Uterus (tissue), 3 donors: ENCODE measurements at regions not wholly inside any gene's neighbourhood (a gene's known extent, or its start where the extent isn't known, plus 50 kb on each side); places are given as distances from the start of the nearest gene placed in this dataset.

ENCODE experiments used
- DNase-seq, 2 donors: peaks; one replicate each; pipeline ENCODE4 v3.0.0-alpha.2; 2019 to 2020
- H3K27ac ChIP-seq, 2 donors: fragments of 200-600 bp; sonication (generic); 1 replicate in 1 of 2; 2 replicates in 1 of 2; pipeline ENCODE4 v1.5.1; 2016 to 2018
- H3K27me3 ChIP-seq, 2 donors: fragments of 200-600 bp; sonication (generic); one replicate each; pipeline ENCODE4 v1.5.1; 2018 to 2019; ENCODE audit warnings: control low read depth in 1 of 2
- H3K36me3 ChIP-seq, 2 donors: fragments of 200-600 bp; sonication (generic); one replicate each; pipeline ENCODE4 v1.5.1; 2019; ENCODE audit warnings: control low read depth in 1 of 2
- H3K4me1 ChIP-seq, 2 donors: fragments of 200-600 bp; sonication (generic); one replicate each; pipeline ENCODE4 v1.5.1; 2018 to 2019; ENCODE audit warnings: control low read depth in 1 of 2
- H3K4me3 ChIP-seq, 2 donors: fragments of 200-600 bp; sonication (generic); 1 replicate in 1 of 2; 2 replicates in 1 of 2; pipeline ENCODE4 v1.5.1; 2018 to 2019; ENCODE audit warnings: mild to moderate bottlenecking in 1 of 2
- H3K9me3 ChIP-seq, 2 donors: fragments of 200-600 bp; sonication (generic); one replicate each; pipeline ENCODE4 v1.5.1; 2019; ENCODE audit warnings: control low read depth in 1 of 2
- POLR2A ChIP-seq, 2 donors: fragments of 450-650 bp; IDR thresholded peaks; one replicate each; pipeline ENCODE4 v1.6.1; 2016; ENCODE audit warnings: antibody characterized with exemption in 2 of 2, mild to moderate bottlenecking in 1 of 2, moderate library complexity in 1 of 2
- intact Hi-C: fragments of 100-400 bp; cut with DNase I; formaldehyde crosslinking; loops from one replicate; pipeline ENCODE4 v1.15.1; 2023; ENCODE audit warnings: low total_unique reads
- TF ChIP-seq, protein P1 (sequence below), 4 experiments: fragments of 200-600 bp in 2 of 4; fragments of 450-650 bp in 2 of 4; sonication (generic) in 2 of 4; IDR thresholded peaks; one replicate each; pipeline ENCODE4 v1.5.1; 2016 to 2019; ENCODE audit warnings: antibody characterized with exemption in 4 of 4, mild to moderate bottlenecking in 2 of 4, moderate library complexity in 1 of 4
- donor health status: DM: yes; HTN: yes; CAD: no.

DNA sequence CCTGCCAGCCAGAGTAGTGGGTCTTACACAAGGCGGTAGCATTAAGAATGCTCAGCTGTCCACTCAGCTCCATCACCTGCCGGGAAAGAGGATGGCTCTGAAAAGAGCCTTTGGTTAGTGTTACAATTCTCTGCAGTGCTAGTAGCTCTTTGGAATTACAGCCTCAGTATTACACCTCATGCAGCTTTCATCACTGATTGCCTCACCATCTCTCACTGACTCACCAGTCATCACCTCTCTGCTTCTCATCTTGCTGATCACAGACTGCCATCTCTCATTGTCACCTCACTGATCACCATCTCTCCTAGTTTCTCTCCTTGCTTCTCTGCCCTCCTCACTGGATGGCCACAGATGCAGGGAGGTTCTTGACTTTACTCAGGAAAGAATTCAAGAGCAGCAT lies 573.5 kb upstream of the SETBP1 start:
- intact Hi-C loops, result no loop called here
- Histone ChIP-seq H3K27me3 (no peaks in the 10 kb centered on the region), H3K36me3 (no peaks in the 10 kb centered on the region), H3K4me1 (no peaks in the 10 kb centered on the region), H3K27ac (no peak overlapping the region), H3K9me3 (no peaks in the 10 kb centered on the region), H3K4me3 (no peak overlapping the region)
- no peak for DNase-seq
- no peak for TF ChIP-seq POLR2A (IDR thresholded peaks at IDR 0.05)
- TF ChIP-seq, protein P1, sequence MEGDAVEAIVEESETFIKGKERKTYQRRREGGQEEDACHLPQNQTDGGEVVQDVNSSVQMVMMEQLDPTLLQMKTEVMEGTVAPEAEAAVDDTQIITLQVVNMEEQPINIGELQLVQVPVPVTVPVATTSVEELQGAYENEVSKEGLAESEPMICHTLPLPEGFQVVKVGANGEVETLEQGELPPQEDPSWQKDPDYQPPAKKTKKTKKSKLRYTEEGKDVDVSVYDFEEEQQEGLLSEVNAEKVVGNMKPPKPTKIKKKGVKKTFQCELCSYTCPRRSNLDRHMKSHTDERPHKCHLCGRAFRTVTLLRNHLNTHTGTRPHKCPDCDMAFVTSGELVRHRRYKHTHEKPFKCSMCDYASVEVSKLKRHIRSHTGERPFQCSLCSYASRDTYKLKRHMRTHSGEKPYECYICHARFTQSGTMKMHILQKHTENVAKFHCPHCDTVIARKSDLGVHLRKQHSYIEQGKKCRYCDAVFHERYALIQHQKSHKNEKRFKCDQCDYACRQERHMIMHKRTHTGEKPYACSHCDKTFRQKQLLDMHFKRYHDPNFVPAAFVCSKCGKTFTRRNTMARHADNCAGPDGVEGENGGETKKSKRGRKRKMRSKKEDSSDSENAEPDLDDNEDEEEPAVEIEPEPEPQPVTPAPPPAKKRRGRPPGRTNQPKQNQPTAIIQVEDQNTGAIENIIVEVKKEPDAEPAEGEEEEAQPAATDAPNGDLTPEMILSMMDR (IDR thresholded peaks at IDR 0.05), result no peak

DNA sequence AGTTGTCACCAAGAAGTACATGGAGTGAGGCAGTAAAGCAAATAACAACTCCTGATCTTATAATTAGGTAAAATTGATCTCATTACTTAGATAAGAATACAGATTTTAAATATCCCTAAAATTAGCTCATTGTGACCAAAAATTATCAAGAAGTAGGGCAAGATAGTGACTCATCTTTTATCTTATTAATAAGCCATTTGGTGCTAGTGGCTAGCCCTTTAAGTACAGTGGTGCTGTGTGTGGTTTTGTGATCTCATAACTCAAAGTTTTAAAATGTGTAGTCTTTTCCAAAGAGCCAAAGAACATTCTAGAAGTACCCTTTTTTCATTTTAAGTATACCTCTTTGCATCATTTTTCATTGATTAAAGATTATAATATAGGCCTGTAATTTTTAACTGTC lies 569.4 kb upstream of the SETBP1 start:
- no peak for TF ChIP-seq POLR2A (IDR thresholded peaks at IDR 0.05)
- TF ChIP-seq, protein P1 (IDR thresholded peaks at IDR 0.05), result no peak
- Histone ChIP-seq H3K4me3 (no peak overlapping the region), H3K27ac (no peak overlapping the region), H3K36me3 (no peaks in the 10 kb centered on the region), H3K4me1 (no peaks in the 10 kb centered on the region), H3K9me3 (no peaks in the 10 kb centered on the region), H3K27me3 (no peaks in the 10 kb centered on the region)
- intact Hi-C loops, result no loop called here
- no peak for DNase-seq

DNA sequence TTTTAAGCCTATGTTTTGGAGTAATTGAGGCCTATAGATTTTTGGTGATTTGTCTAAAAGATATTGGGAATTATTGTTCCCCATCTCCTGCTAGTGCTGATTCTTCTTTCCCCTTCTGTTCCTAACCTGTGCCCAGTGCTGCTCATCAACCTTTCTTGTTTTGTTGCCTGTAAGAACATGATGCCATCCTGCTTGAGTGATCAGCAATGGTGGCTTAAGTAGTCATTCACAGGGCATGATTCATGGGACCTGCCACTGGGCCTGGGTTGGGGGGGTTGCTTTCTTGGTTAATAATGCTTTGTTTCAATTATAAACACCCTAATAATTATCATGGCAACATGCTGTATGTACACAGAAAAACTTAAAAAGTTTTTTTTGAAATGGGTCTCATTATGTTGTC lies 562.9 kb upstream of the SETBP1 start:
- no peaks in the 10 kb centered on the region for H3K4me1 ChIP-seq
- intact Hi-C loops, result no loop called here
- DNase-seq, result no peak
- H3K27me3 ChIP-seq, result no peaks in the 10 kb centered on the region
- H3K27ac ChIP-seq, result no peak overlapping the region
- no peak overlapping the region for H3K4me3 ChIP-seq
- no peaks in the 10 kb centered on the region for H3K36me3 ChIP-seq
- TF ChIP-seq, protein P1 (IDR thresholded peaks at IDR 0.05), result no peak
- TF ChIP-seq POLR2A (IDR thresholded peaks at IDR 0.05), result no peak
- H3K9me3 ChIP-seq, result no peaks in the 10 kb centered on the region

DNA sequence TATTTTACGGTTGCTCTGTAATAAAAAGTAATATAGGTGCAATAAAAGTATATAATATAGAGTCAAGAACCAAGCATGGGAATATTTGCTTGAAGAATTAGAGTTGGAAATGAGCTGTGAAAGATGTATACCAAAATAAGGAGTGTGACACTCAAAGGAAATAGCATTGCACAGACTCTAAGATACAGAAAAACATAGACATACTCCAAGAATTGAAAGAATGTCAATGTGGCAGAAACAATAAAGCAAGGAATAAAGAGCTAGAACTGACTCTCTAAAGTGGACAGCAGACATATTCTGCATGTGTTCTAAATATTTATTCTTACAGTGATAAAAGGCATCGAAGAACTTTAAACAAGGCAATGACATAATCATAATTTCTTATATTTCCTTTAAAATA lies 561.1 kb upstream of the SETBP1 start:
- H3K27me3 ChIP-seq, result no peaks in the 10 kb centered on the region
- no peaks in the 10 kb centered on the region for H3K36me3 ChIP-seq
- no peak overlapping the region for H3K4me3 ChIP-seq
- no peaks in the 10 kb centered on the region for H3K9me3 ChIP-seq
- no peak overlapping the region for H3K27ac ChIP-seq
- H3K4me1 ChIP-seq, result no peaks in the 10 kb centered on the region
- intact Hi-C loops, result no loop called here
- TF ChIP-seq POLR2A (IDR thresholded peaks at IDR 0.05), result no peak
- TF ChIP-seq, protein P1 (IDR thresholded peaks at IDR 0.05), result no peak
- DNase-seq, result no peak

DNA sequence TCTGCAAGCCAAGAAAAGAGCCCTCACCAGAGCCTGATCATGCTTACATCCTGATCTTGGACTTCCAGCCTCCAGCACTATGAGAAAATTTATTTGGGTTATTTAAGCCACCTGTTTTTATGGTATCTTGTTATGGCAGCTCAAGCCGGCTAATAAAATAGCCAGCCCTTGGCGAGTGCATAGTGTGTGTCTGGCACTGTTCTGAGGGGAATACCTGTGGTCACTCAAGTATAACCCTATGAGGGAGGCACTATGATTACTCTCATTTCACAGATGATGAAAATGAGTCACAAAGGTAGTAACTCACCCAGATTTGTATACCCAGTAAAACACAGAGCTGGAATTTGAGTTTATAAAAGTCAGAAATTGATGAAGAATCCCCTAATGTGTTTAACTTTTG lies 556.9 kb upstream of the SETBP1 start:
- DNase-seq, result no peak
- Histone ChIP-seq H3K4me3 (no peak overlapping the region), H3K36me3 (no peaks in the 10 kb centered on the region), H3K9me3 (no peaks in the 10 kb centered on the region), H3K27ac (no peak overlapping the region), H3K4me1 (no peaks in the 10 kb centered on the region), H3K27me3 (no peaks in the 10 kb centered on the region)
- TF ChIP-seq, protein P1 (IDR thresholded peaks at IDR 0.05), result no peak
- TF ChIP-seq POLR2A (IDR thresholded peaks at IDR 0.05), result no peak
- intact Hi-C loops, result no loop called here
